ENCODE measurements at regions not wholly inside any gene's neighbourhood (a gene's known extent, or its start where the extent isn't known, plus 50 kb on each side); places are given as distances from the start of the nearest gene placed in this dataset.
"Not testable (repeated sequence)": the region's sequence is repeated elsewhere in the genome, so short reads cannot be mapped to it uniquely, and the experiment has no call there.

DNA sequence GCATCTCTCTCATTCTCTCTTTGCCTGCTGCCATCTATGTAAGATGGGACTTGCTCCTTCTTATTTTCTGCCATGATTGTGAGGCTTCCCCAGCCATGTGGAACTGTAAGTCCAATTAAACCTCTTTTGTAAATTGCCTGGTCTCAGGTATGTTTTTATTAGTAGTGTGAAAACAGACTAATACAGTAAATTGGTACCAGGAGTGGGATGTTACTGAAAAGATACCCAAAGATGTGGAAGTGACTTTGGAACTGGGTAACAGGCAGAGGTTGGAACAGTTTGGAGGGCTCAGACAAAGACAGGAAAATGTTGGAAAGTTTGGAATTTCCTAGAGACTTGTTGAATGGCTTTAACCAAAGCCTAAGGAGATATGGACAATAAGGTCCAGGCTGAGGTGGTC lies 503.1 kb upstream of the SOX9 start:
- DNase-seq = not testable (repeated sequence)

DNA sequence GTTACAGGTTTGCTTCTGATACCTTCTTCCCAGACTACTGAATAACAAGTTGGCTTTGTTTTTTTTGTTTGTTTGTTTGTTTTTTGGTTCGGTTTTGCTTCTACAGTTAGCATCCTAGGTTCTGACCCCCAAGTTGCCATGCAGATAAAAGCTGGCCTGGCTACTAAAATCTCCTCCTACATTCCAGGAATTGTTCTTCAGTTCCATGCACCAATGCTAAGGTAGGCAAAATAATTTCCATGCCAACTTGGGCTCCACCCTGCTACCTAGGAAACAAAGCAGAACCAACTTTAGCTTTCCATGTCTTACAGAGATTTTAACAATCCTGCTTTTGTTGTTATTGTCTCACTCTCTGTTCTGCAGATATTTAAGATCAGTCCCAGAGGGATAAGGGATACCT lies 495.5 kb upstream of the SOX9 start:
- no peak for DNase-seq

DNA sequence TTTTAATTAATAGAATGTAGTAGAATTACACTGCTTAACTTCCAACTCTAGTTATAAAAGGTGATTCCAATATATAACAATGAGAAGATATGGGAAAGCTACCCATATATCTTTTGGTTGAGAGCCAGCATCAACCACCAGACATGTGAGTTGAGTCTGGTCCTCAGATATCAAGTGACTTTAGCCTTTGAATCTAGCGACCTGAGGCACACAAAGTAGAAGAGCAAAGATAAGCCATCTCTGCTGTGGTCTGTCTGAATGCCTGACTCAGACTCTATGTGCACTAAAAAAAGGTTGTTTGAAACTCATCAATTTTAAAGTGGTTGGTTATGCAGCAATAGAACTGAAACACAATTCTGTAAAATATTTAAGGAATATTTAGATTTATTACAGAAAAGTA lies 492.5 kb upstream of the SOX9 start:
- DNase-seq = no peak

DNA sequence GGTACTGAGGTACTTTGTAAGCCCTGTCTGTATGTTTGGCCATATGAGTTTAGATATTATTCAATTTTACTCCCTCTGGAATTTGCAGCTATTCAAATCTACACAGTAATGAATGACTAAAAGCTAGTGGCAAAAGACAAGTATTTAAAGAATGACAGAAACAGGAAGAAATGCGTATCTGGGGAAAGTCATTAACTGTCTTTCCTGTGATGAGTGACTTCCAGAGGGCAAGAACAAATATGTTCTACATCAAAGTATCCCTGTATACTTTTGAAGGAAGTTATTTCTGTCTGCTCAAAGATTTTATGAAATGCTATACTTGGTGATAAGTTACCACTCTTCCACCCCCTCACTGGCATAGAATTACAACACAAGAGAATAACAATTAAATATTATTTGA lies 489.3 kb upstream of the SOX9 start:
- DNase-seq = no peak

DNA sequence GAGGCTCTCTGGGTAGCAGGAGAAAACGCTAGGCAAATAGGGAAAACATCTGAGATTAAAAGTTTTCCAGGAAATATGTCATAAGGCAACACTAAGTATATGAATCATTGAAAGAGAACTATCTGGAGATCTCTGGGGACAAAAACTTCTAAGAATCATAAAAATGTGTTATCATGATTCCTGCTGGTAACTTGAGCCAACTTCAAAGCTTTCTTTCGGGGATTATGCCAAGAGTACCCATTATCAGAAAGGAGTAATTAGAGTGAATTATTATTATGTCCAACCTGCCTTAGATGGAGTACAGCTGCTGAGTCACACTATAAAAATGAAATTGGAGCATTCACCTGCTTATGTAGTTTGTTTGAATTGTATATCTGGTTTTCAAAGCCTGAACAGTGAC lies 488.5 kb upstream of the SOX9 start:
- no peak for DNase-seq

DNA sequence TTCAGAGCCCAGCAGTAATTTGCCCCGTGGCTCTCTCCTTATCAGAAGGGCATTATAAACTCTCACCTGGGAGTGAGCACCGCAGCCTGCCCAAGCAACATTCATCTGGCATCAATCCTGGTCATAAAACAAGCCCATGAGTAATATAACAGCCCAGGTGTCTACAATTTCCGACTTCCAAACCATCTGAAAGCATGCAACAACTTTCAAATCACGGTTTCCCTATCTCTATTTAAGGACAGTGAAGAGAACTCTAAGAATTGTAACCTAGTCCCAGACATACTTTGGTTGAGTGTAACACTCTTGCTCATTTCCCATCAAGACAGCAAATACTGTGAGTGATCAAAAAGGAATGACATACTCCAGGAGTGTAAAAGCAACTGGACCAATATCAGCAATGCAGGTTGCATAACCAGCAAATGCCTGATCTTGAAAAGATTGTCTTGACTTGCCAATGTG lies 487.4 kb upstream of the SOX9 start:
- DNase-seq = no peak

DNA sequence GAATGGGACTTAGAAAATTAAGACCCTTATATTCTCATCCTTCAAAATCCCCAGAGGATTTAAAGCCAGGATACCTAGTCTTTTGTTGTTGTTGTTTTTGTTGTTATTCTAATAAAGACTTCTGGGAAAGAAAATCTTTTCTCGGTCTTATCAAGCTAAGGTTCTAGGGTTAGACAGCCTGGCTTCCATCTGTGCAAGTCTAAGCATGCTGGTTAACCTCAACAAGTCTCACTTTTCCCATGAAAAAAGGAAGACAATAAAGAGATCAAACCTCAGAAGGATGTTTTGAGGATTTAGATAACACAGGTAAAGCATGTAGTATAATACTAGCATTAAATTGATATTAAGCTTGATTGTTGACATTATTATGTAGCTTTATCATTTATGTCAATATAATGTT lies 486.4 kb upstream of the SOX9 start:
- no peak for DNase-seq

DNA sequence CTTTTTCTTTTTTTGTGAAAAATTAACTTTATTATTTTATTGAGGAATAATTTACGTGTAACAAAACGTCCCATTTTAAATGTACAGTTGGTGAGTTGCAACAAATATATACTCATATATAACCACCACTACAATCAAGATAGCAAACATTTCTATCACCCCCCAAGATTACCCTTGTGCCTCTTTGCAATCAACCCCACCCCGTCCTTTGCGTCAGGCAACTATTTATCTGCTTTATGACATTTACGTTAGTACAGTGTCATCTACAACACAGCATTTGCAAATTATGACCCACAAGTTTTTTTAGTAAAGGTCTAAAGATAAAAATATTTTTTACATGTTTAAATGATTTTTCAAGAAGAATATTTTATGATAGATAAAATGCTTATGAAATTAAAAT lies 485.6 kb upstream of the SOX9 start:
- no peak for DNase-seq

DNA sequence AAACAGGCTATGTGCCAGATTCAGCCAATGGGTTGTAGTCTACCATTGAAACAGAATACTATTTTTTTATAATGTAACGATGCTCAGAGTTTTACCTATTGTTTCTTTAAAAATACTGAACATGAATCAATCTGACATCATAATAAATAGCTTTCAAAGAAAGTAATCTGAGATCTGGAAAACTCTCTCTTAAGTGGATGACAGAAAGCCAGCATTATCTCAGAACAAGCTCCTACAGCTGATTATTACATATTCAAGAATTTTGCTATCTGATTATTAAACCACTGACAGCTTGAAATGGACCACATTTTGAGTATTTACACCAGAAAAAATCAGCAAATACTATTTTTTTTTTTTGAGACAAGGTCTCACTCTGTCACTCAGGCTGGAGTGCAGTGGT lies 484.2 kb upstream of the SOX9 start:
- DNase-seq = no peak

DNA sequence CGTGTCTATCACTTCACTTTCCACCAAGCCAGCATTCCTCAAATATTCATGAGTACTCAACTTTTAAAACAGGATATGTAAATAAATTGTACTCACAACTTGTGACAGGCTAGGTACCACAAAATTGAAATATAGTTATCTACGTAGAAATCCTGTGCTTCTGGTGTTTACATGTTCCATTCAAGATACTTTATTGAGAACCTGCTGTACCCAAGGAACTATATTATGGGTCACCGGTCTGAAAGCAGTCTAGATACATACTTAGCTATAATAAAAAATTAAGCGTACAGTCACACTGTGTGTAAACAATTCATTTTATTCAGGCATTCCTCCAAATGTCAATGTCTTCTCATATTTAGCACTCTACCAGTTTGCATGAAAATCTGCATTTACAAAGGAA lies 482.2 kb upstream of the SOX9 start:
- no peak for DNase-seq

DNA sequence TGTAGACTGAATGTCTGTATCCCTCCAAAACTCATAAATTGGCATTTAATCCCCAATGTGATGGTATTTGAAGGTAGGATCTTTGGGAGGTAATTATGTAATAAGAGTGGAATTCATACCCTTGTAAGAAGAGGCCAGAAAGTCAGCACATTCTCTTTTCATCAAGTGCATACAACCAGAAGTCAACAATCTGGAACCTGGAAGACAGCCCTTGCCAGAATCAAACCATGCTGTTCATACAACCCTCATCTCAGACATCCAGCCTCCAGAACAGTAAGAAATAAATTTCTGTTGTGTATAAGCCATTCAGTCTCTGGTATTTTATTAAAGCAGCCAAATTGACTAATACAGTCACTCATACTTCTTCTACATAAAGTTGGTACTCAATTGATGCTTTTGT lies 481.0 kb upstream of the SOX9 start:
- DNase-seq = no peak

DNA sequence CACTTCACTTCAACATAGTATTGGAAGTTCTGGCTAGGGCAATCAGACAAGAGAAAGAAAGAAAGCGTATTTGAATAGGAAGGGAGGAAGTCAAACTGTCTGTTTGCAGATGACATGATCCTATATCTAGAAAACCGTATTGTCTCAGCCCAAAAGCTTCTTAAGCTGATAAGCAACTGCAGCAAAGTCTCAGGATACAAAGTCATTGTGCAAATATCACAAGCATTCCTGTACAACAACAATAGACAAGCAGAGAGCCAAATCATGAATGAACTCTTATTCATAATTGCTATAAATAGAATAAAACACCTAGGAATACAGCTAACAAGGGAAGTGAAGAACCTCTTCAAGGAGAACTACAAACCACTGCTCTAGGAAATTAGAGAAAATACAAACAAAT lies 473.9 kb upstream of the SOX9 start:
- not testable (repeated sequence) for DNase-seq

DNA sequence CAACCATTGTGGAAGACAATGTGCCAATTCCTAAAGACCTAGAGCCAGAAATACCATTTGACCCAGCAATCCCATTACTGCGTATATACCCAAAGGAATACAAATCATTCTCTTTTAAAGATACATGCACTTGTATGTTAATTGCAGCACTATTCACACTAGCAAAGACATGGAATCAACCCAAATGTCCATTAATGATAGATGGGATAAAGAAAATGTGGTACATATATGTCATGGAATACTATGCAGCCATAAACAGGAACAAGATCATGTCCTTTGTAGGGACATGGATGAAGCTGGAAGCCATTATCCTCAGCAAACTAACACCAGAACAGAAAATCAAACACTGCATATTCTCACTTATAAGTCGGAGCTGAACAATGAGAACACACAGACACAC lies 472.5 kb upstream of the SOX9 start:
- DNase-seq = not testable (repeated sequence)

DNA sequence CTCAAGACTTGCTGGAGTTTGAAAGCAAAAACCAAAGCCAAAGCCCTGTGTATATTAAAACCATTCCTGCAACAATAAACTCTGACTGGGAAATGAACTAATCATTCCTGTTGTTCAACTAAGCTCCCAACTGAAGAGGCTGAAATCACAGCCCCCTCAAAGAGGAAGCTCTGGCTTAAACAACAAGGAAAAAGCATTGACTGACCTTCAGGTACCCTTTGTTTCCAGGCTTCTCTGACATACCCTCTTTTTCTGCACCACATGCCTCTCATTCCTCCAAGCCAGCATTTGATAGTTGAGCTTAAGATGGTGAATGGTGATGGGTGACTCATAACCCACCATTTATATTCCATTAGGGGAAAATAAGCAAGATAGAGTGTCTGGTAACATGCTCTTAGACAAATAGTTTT lies 470.9 kb upstream of the SOX9 start:
- DNase-seq = no peak

DNA sequence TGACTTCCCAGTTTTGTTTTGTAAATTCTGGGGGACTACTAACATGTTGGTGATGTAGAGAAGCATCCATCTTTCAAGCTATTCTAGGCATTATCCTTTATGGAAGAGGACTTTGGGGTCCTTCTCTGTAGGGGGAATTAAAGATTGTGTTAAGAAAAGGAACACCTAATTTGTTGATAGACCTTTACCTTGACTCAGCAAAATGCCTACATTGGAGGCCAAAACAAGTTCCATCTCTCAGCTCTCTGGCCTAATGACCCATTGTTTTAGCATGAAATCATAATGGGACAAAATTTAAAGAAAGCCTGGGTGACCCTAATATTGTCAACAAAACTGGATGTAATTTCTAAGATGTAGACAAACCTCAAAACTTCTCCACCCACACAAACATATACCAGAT lies 465.3 kb upstream of the SOX9 start:
- no peak for DNase-seq

DNA sequence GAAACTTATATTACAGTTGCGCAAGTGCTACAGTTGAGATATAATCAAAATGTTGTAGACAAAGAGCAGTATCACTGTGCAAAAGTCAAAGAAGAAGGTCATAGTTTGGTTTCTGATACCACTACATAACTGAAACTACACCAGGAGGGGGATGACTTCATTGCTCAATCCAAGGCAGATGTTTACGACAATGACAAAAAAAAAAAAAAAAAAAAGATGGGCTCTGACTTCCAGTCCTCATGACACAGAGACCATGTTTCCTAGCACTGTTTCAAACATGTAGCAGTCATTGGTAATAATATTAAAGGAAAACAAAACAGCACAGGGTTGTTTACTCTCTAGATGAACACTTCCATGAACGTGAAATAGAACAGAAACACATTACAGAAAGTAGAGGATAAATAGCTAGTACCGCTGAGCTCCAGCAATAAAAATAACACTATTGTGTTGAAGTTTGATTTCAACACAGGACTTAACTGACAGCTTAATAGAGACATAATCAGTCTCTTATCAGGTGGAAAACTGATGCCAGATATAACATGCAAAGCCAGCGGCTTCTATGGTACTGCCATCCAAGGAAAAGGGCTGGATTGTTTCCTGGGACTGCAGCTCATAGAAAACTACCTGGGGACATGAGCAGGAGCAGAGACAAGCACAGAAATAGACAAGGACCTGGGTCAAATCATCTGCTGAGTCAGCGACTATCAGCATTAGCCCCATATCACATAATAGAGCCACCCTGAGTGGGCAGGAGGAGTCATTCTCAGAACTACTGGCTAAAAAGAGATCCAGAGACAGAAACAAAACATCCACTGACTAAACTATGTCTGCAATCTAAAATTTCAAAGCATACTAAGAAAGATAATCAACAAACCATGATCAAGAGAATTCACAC lies 463.6 kb upstream of the SOX9 start:
- no peak for DNase-seq

DNA sequence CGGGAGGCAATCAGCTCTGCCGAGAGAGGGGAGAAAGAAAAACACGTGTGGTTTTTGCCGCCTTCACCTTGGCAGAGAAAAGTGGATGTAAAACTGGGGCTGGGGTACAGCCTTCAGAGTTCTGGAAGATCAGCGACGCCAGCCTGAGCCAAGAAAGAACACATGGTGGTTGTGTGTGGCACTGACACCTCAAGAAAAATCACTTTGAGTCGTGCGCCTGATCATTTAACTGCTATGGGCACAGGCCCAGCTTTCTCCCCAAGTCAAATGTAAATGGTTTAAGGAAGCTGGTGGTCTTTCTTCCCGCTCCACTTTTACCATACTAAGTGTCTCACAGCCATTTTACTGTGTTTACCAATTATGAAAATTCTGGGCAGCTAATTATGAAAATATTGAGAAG lies 461.8 kb upstream of the SOX9 start:
- no peak for DNase-seq

DNA sequence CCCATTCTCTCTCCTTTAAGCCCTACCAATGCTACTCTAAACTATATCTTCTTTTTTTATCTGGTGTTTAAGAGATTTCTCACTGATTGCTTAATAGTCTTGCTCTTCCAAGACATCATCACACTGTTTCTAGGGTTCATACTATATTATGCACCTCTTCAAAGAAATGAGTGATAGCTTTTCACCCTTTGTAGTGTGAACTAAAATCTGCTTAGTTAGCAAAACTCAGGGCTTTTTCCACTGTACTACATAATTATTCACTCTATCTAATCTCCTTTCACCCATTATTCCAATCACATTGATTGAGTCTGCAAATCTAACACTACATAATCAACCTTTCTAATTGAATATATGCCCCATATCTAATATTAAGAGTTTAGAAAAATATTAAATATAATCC lies 456.0 kb upstream of the SOX9 start:
- no peak for DNase-seq

DNA sequence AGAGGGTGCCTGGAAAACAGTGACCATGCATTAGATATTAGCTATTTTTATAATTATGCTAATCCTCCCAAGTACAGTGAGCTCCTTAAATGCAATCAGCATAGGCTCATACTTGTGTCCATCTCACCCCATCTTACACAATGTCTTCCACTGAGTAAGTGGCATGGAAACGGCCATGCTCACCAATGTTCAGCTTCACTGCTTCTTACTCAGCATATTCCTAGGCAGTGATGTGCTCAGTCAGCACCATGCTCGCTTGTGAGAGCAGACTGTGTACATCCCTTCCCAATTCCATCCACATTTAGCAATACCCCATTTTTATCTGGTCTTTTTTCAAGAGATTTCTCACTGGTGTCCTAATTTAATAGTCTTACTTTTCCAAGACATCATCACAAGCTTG lies 454.8 kb upstream of the SOX9 start:
- no peak for DNase-seq

DNA sequence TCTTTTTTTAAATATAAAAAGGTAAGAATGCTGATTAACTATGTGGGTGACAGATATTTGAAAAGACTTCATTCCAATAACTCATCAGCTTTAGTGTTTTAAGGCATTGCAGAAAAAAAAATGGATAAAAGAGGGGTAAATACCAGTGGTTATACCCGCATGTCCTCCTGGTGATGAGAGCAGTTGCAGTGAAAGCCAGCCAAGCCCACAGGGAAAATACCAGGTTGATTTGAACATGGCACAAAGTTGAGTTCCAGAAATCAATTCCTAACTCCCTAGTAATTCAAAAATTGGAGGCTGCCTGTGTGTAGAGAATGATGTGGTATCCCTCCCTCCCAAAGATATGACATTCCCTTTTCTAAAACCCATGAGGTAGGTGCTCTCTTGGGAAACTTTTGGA lies 453.2 kb upstream of the SOX9 start:
- no peak for DNase-seq

DNA sequence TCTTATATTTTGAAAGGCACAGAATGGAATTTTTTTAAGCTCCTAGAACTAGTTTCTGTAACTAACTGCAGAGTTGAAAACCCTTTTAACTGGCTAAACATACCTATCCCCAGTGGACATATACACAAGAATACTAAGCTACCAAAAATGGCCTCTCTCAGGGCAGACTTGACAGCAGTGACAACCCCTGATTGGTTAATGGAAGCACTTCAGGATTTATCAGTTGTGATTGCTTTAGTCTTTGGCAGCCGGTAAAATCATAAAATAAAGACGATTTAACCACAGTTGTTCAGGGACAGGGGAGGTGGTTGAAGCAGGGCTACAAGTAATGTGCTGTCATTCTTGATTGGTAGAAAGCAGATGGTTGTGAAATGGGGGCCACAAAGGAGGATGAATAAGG lies 452.0 kb upstream of the SOX9 start:
- DNase-seq = no peak

DNA sequence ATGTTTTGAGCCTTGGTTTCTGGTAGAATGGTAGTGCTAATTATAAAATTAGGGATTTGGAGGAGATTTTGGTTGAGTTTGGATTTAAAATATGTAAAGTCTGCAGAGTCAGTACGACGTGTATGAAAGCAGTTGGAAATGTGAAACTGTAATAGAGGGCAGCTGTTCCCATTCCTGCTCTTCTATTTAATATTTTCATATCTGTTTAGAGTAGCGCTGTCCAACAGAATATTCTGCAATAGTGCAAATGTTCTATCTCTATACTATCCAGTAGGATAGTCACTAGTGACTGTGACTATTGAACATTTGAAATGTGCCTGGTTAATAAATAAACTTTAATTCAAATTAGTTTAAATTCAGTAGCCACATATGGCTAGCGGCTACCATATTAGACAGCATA lies 443.4 kb upstream of the SOX9 start:
- no peak for DNase-seq

DNA sequence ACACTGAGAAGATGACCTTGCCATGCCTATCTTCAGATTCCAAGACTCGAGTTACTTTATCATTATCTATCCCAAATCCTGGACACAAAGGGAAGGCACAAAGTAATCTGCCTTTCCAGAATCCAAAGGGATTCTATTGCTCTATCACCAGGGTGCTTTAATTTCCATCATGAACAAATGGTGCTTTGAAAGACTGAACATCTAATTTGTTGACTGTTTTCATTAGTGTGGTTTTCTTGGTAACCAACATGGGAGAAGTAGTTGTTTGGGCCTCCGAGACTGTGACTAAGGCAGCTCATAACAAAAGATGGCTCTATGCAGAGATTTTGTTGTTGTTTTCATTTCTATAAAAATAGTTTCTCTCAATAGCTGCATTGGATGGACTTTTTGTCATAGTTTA lies 441.0 kb upstream of the SOX9 start:
- DNase-seq = no peak

DNA sequence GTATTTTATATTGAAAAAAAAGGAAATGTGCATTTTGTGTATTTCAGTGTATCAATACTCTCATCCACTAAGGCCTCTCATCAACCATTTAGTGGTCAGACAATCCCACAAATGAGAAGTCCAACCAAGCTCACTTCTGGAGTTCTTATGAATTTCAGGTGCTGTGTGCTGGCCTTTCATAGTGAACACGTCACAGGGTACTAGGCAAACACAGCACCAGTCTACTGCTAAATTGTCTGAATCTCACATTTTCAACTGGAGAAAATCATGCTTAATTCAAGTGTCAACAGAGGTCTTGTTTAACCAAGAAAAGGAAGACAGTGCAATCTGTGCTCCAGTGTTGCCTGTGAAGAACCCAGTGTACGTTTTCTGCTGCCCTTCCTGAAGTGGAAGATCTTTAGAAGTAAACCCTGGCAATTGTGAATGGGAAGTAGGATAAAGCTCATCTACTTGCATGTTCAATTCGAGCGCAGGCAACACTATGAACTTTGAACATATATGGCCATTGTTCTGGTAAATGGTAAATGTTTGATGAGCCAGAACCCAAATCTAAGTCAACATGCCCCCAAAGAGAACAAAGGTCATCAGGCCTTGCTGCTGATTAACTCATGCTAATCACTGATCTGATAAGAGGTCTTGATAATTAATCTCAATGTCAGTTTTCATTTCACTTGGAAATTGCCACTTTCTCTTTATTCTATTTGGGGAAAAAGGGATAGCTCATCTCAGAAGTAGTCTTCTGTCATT lies 439.2 kb upstream of the SOX9 start:
- DNase-seq = no peak

DNA sequence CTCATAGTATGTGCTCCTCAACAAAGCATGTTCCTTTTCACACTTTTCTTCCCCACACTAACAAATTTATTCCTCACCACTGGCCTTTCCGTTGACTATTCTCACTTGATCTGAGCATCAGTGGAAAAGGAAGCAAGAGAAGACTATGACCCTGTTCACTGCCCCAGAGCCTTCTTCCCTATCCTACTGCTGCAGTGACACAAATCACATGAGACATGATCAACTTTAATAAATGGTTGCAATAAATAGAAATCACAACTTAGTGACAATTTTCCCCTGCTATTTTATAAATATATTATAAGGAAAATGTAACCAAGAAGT lies 438.7 kb upstream of the SOX9 start:
- DNase-seq = no peak
